Brain pericyte (primary cell): ENCODE measurements at regions not wholly inside any gene's neighbourhood (a gene's known extent, or its start where the extent isn't known, plus 50 kb on each side); places are given as distances from the start of the nearest gene placed in this dataset.

ENCODE experiments used
- DNase-seq: peaks from one replicate; pipeline ENCODE4 v3.0.0-alpha.2; 2012; ENCODE audit warnings: low read depth, low spot score

GRCh38 chr13:111909501-111909900 is 157.4 kb upstream of the SOX1 start:
- DNase-seq, result no peak

GRCh38 chr13:111909971-111910671 is 156.8 kb upstream of the SOX1 start:
- DNase-seq, result no peak

DNA sequence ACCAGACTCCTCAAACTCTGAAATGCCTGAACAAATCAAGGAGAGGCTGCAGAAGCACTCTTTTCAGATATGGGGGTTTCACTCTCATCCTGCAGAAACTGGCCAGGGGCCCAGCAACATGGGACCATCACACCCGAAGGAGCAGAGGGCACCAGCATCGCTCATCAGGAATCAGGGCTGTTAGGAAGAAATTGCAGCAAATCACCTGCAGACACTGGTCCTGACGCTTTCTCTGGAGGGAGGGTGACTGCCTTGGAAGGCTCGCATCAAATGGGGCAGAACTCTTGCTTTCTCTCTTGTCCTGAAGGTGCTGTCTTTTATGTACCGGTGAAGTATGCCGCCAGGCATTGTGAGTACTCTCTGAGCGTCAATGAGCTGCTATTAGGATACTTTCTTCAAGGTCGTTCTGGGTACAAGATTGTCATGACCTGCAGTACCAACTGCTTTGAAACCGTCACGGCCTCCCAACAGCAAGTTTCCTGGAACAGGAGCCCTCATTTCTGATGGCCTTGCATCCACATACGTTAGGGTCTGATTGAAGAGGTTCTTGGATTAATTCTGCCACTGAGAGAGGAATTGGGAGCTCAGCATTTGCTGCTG is 155.7 kb upstream of the SOX1 start:
- DNase-seq, result no peak

GRCh38 chr13:111911754-111912452 is 155.0 kb upstream of the SOX1 start:
- DNase-seq, result no peak

DNA sequence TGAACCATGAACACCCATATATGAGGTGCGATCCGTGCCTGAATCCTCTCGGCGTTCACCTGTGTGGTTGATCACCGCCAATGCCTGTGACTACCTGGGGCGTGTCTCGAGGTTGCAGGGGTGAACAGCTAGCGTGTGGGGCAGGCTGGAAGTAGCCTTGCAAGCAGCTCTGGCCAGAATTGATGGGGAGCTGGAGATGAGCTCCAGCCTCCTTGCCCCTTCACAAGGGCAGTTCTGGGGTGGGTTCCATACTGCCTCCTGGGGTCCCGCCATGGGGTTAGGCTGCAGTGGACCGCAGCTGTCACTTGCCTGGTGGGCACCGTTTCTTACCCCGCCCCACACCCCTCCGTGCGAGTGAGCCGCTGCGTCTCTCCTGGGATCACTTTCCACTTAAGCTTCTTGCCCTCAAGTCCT is 154.5 kb upstream of the SOX1 start:
- DNase-seq, result no peak

DNA sequence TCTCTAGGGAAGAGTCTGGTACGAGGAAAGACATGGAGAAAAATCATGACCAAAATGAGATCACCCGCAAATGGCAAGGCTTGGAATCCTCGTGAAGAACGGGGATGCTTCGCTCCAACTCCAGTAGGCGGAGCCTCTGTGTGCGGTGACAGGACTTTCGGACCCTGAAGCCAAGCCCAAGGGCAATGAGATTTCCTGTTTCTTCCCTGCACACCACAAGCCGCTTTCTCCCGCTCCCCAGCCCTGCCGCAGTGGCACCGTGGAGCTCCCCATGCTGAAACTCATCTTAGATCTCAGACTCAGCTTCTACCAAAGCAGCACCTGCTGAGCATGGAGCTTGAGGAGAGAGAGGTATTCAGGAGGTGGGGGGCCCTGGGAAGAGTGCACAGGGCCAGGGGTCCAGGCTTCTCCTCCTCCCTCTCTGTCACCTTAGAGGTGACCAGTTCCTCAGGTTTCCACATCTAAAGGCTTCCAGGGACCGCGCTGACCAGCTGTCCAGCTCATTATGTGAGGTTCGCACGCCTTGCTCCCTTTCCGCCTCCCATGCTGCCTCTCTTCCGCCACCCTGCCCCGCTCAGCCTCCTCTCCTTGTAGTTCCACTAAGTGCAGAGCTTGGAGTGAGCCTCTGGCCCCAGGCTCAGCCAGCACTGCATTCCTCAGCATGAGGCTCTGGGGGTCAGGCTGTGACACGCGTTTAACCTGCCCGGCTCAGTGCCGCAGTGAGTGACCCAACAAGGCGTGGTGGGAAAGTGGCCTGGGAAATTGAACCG is 153.8 kb upstream of the SOX1 start:
- DNase-seq, result no peak

GRCh38 chr13:111913761-111914140 is 153.2 kb upstream of the SOX1 start:
- DNase-seq, result no peak

DNA sequence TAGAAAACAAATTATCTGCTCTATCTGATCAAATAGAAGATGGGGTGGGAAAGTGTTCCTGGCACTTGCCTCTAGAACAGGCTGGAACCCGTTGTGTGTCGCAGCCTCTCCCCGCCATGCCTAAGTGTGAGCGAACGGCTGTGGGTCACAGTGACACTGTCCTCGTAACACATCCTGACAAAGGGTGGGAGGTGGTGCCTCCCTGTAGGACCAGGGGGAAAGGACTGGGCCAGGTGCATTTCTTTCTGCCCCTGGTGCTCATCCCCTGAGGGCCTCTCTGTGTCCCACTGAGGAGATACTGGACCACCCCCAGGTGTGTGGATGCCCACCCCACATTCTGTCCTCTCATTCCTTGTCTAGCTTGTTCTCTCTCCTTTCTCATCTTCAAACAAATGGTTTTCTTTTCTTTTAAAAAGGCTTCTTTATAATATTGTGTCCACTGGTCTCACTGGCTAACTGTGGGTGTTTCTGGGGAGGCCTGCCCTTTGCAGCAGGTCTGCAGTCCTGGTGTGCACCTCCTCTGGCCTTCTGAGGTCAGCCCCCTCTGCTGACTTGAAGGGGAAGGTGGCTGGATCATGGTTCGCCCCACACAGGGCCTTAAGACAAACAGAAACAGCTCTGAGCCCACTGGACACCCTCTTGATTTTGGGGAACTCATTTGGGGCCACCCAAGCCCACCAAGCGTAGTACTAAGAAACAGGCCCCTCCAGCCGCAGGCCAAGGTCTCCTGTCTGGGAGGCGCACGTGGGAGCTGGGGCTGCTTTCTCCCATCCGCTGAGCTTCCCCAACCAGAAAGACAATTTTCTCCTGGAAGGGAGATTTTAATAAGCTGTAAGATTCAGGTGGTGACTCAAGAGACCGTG is 152.5 kb upstream of the SOX1 start:
- DNase-seq, result no peak

GRCh38 chr13:111915104-111915551 is 151.8 kb upstream of the SOX1 start:
- DNase-seq, result no peak

DNA sequence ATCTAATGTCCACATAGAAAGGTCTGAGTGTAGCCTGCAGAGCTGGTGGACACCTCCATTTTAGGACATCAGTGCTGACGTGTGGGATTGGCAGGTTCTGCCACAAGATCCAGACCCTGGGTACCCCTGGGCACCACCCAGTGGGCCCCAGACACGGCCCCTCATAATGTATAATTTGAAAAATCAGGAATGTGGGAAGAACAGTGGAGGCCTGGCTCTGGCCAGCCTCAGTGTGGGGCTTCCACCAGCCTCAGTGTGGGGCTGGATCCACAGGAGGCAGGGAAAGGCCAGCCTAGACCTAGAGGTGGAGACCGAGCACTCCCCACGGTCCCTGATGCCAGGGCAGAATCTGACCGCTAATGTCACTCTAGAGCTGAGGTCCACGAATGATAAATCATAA is 150.7 kb upstream of the SOX1 start:
- DNase-seq, result no peak

DNA sequence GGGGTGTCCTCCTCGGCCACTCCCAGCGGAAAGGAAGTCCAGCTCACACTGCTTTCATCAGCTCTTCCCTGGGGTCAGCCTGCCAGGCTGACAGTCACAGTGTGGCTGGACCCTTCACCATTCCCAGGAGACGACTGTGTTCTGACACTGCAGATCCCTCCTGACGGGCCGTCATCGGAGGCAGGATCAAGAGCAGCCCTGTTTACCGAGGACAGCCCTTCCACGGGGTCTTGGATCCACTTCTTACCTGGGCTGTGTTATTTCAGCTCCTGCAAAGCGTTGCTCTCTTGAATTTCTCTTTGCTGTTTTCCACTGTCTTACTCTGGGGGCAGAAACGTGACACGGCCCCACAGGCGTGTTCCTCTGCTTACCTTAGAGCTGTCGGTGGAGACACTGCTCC is 149.9 kb upstream of the SOX1 start:
- DNase-seq, result no peak

- no peak for DNase-seq
Observed at GRCh38 chr13:111917901-111918300, 149.0 kb upstream of the SOX1 start.

DNA sequence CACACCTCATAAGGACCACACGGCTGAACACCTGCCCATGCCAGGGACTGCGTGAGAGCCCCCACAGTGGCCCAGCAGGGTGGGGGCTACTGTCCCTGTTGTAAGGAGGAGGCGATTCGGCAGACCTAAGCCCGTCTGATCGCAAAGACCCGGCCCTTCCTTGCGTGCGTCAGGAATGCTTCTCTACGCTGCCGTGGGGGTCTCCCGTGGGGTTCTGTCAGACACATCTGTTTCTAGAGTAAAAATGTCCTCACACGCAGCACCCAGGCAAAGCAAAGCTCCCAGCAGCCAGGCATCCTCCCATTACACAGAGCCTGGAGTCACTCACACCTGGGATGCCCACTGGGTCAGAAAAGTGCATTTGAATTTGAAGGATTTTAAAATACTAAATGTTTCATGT is 147.7 kb upstream of the SOX1 start:
- DNase-seq, result no peak

- no peak for DNase-seq
Observed at GRCh38 chr13:111919849-111920248, 147.1 kb upstream of the SOX1 start.

DNA sequence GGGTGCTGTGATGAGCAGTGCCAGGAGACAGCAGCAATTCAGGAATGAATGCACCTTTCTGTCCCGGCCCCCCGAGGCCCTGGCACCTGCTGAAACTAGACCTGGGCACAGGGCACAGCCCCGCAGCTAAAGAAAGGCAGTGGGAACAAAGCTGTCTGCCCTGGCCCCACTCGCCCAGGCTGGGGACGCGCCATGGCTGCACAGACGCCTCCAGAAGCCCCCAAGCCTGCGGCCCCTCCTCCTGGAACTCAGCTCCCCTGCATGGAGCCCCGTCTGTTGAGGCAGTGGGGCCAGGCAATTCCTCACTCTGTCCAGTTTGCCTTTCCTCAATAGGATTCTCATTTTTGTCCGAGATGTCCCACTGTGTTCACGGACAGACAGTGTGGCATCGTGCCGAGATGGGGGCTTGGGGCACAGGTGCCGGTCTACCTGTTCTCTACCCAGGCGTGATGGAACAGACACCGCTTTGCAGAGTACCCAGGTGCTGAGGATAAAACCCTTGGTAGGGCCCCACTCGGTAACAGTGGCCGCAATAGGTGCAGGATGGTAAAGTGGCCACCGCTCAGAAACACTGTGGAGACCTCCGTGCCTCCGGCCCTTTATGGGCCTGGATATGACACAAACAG is 146.5 kb upstream of the SOX1 start:
- no peak for DNase-seq

- DNase-seq, result no peak
Observed at GRCh38 chr13:111920932-111921705, 145.8 kb upstream of the SOX1 start.

DNA sequence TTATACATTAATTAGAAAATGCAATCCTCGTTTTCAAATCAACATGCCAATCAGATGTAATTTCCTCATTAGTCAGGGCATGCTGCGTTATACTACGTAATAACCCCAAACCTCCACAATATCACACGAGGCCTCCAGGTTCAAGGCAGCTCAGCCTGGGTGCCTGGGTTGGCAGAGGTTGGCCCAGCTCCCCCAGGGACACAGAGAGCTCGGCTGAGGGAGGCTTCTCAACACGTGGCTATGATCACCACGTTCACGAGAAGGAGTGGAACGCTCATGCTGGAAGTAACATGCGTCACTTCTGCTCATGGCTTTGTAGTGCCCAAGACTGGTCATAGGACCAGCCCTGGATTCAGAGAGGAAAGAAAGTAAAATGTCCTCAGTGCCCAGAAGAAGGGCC is 144.9 kb upstream of the SOX1 start:
- no peak for DNase-seq

GRCh38 chr13:111923439-111923838 is 143.5 kb upstream of the SOX1 start:
- no peak for DNase-seq

DNA sequence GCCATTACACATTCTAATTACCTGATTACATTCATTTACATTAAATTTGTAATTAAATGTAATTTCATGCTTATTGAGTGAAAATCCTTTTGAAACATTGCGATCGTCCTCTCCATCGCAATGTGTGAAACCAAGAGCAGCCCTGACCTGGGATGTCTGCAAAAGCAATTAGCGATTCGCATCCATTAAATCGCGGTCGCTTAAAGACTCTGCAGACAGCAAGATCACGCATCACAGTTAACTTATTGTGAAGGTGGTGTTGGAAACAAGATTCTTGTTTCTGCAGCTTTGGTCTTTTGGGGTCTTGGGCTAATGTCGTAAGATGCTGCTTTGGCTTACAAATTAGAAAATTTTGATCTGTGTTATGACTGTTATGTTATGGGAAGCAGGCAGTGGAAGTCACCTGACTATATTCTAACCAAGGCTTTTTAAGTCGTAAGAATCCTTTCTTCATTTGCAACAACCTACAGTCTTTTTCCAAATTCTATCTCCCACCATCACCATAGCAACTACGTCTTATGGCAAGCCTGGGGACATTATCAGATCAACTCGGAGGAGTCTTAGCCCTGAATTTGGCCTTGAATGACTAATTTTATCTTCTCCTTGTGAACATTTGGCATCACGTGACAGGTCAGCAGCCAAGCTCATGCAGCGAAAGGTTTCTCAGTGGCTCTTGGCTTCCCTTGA is 142.8 kb upstream of the SOX1 start:
- DNase-seq, result no peak
